Skin of body (tissue), 1 donor: ENCODE measurements at regions not wholly inside any gene's neighbourhood (a gene's known extent, or its start where the extent isn't known, plus 50 kb on each side); places are given as distances from the start of the nearest gene placed in this dataset.
"Not testable (repeated sequence)": the region's sequence is repeated elsewhere in the genome, so short reads cannot be mapped to it uniquely, and the experiment has no call there.

ENCODE experiments used
- DNase-seq: peaks from one replicate; lab custom pipeline; 2025; lab: John Stamatoyannopoulos, UW

- no peak for DNase-seq
Observed at GRCh38 chr5:74534397-74535129, 106.0 kb downstream of the ENC1 start.

GRCh38 chr5:74530326-74531050, 110.0 kb downstream of the ENC1 start:
- DNase-seq, result no peak

GRCh38 chr5:74529101-74529500, 111.4 kb downstream of the ENC1 start:
- DNase-seq, result no peak

GRCh38 chr5:74526111-74526510, 114.4 kb downstream of the ENC1 start:
- DNase-seq, result no peak

- not testable (repeated sequence) for DNase-seq
Observed at GRCh38 chr5:74524767-74525166, 115.8 kb downstream of the ENC1 start.

- DNase-seq, result not testable (repeated sequence)
Observed at GRCh38 chr5:74523698-74524097, 116.8 kb downstream of the ENC1 start.

GRCh38 chr5:74522838-74523237, 117.7 kb downstream of the ENC1 start:
- not testable (repeated sequence) for DNase-seq

GRCh38 chr5:74521401-74521800, 119.1 kb downstream of the ENC1 start:
- DNase-seq, result no peak

GRCh38 chr5:74519679-74520078, 120.8 kb downstream of the ENC1 start:
- no peak for DNase-seq

- DNase-seq, result no peak
Observed at GRCh38 chr5:74519161-74519571, 121.4 kb downstream of the ENC1 start.

GRCh38 chr5:74517700-74518099, 122.8 kb downstream of the ENC1 start:
- no peak for DNase-seq

- no peak for DNase-seq
Observed at GRCh38 chr5:74516211-74516636, 124.3 kb downstream of the ENC1 start.

GRCh38 chr5:74514888-74515551, 125.5 kb downstream of the ENC1 start:
- DNase-seq, result no peak

- not testable (repeated sequence) for DNase-seq
Observed at GRCh38 chr5:74511770-74512169, 128.8 kb downstream of the ENC1 start.

- DNase-seq, result no peak
Observed at GRCh38 chr5:74510476-74511075, 130.0 kb downstream of the ENC1 start.

GRCh38 chr5:74507370-74508005, 133.0 kb downstream of the ENC1 start:
- no peak for DNase-seq

- no peak for DNase-seq
Observed at GRCh38 chr5:74506119-74506518, 134.4 kb downstream of the ENC1 start.

- no peak for DNase-seq
Observed at GRCh38 chr5:74504463-74504862, 136.1 kb downstream of the ENC1 start.

GRCh38 chr5:74502479-74502950, 138.0 kb downstream of the ENC1 start:
- no peak for DNase-seq

GRCh38 chr5:74501674-74502478, 138.7 kb downstream of the ENC1 start:
- DNase-seq, result no peak
